ENCODE measurements at regions not wholly inside any gene's neighbourhood (a gene's known extent, or its start where the extent isn't known, plus 50 kb on each side); places are given as distances from the start of the nearest gene placed in this dataset.
A peak's percentile ranks its signal among the peaks of the same experiment; 100 is the strongest.

- WGBS, 2 donors (ENCODE audit: low coverage in 1 of 2) = 32 to 48% methylated on average over 5 to 6 of the region's 6 CpGs
- Histone ChIP-seq H3K9me3 (no peaks in the 10 kb centered on the region), H3K36me3 (no peaks in the 10 kb centered on the region), H3K4me1 (peaks cover 0 to 40% (median 6%) of the 10 kb centered on the region in 4 donors), H3K27ac (peak overlapping the region in 1 of 4 donors; percentile 57), H3K4me3 (no peak overlapping the region), H3K27me3 (no peaks in the 10 kb centered on the region)
- TF ChIP-seq CTCF (IDR thresholded peaks at IDR 0.05) (no peak), EP300 (IDR thresholded peaks at IDR 0.05; ENCODE audit: low read depth) (no peak), POLR2AphosphoS5 (IDR thresholded peaks at IDR 0.05) (no peak), POLR2A (IDR thresholded peaks at IDR 0.05) (no peak)
- in situ Hi-C loops (cut with MboI; ENCODE audit: low pct_ligation_motif_present in 1 of 4, low pct_unique_long_range_greater_than_20kb in 1 of 4, low sequenced_read_pairs in 3 of 4) (no loop called here), intact Hi-C loops (cut with DNase I; ENCODE audit: low total_unique reads) (no loop called here)
- DNase-seq = no peak
Observed at GRCh38 chr14:26845151-26845818, 247.5 kb upstream of the NOVA1 start.

GRCh38 chr14:26846388-26846787 lies 248.6 kb upstream of the NOVA1 start:
- TF ChIP-seq CTCF (IDR thresholded peaks at IDR 0.05) (no peak), EP300 (IDR thresholded peaks at IDR 0.05; ENCODE audit: low read depth) (no peak), POLR2A (IDR thresholded peaks at IDR 0.05) (no peak), POLR2AphosphoS5 (IDR thresholded peaks at IDR 0.05) (no peak)
- 17 to 44% methylated on average over 1 to 2 of the region's 2 CpGs for WGBS, 2 donors (ENCODE audit: low coverage in 1 of 2)
- H3K36me3 ChIP-seq = no peaks in the 10 kb centered on the region
- no peak for DNase-seq
- H3K4me3 ChIP-seq = no peak overlapping the region
- H3K27ac ChIP-seq = no peak overlapping the region
- H3K4me1 ChIP-seq = peaks cover 0 to 39% (median 6%) of the 10 kb centered on the region in 4 donors
- no peaks in the 10 kb centered on the region for H3K9me3 ChIP-seq
- intact Hi-C loops (cut with DNase I; ENCODE audit: low total_unique reads) (no loop called here), in situ Hi-C loops (cut with MboI; ENCODE audit: low pct_ligation_motif_present in 1 of 4, low pct_unique_long_range_greater_than_20kb in 1 of 4, low sequenced_read_pairs in 3 of 4) (no loop called here)
- H3K27me3 ChIP-seq = no peaks in the 10 kb centered on the region

GRCh38 chr14:26849514-26849913 lies 251.7 kb upstream of the NOVA1 start:
- H3K4me3 ChIP-seq = no peak overlapping the region
- H3K27me3 ChIP-seq = no peaks in the 10 kb centered on the region
- no peak overlapping the region for H3K27ac ChIP-seq
- 62 to 75% methylated on average over 4 of the region's 4 CpGs for WGBS, 2 donors (ENCODE audit: low coverage in 1 of 2)
- H3K36me3 ChIP-seq = no peaks in the 10 kb centered on the region
- DNase-seq = no peak
- intact Hi-C loops (cut with DNase I; ENCODE audit: low total_unique reads) (no loop called here), in situ Hi-C loops (cut with MboI; ENCODE audit: low pct_ligation_motif_present in 1 of 4, low pct_unique_long_range_greater_than_20kb in 1 of 4, low sequenced_read_pairs in 3 of 4) (no loop called here)
- peaks cover 0 to 18% (median 2%) of the 10 kb centered on the region in 4 donors for H3K4me1 ChIP-seq
- no peaks in the 10 kb centered on the region for H3K9me3 ChIP-seq
- TF ChIP-seq EP300 (IDR thresholded peaks at IDR 0.05; ENCODE audit: low read depth) (no peak), CTCF (IDR thresholded peaks at IDR 0.05) (no peak), POLR2AphosphoS5 (IDR thresholded peaks at IDR 0.05) (no peak), POLR2A (IDR thresholded peaks at IDR 0.05) (no peak)

GRCh38 chr14:26851793-26852192 lies 254.0 kb upstream of the NOVA1 start:
- Histone ChIP-seq H3K36me3 (no peaks in the 10 kb centered on the region), H3K4me1 (no peaks in the 10 kb centered on the region), H3K27me3 (no peaks in the 10 kb centered on the region), H3K27ac (no peak overlapping the region), H3K4me3 (no peak overlapping the region), H3K9me3 (no peaks in the 10 kb centered on the region)
- intact Hi-C loops (cut with DNase I; ENCODE audit: low total_unique reads) = no loop called here
- WGBS, 2 donors (ENCODE audit: low coverage in 1 of 2) = 86 to 91% methylated on average over 6 of the region's 6 CpGs
- DNase-seq = no peak
- TF ChIP-seq POLR2AphosphoS5 (IDR thresholded peaks at IDR 0.05) (no peak), EP300 (IDR thresholded peaks at IDR 0.05; ENCODE audit: low read depth) (no peak), CTCF (IDR thresholded peaks at IDR 0.05) (no peak), POLR2A (IDR thresholded peaks at IDR 0.05) (no peak)
- in situ Hi-C loops (cut with MboI; ENCODE audit: low pct_ligation_motif_present in 1 of 4, low pct_unique_long_range_greater_than_20kb in 1 of 4, low sequenced_read_pairs in 3 of 4) = no loop called here
